OCI-LY1 (cell line): ENCODE measurements at regions not wholly inside any gene's neighbourhood (a gene's known extent, or its start where the extent isn't known, plus 50 kb on each side); places are given as distances from the start of the nearest gene placed in this dataset.

Experiments used
- CTCF ChIP-seq: fragments of 200-600 bp; sonication (generic), shearing (Covaris generic); IDR thresholded peaks from 2 replicates; pipeline ENCODE4 v1.5.1; 2017; ENCODE audit warnings: mild to moderate bottlenecking, antibody characterized with exemption, low read length, moderate library complexity, mixed read lengths
- EZH2 ChIP-seq: fragments of 200-600 bp; sonication (generic), shearing (Covaris generic); IDR thresholded peaks from 2 replicates; pipeline ENCODE4 v1.8.0; 2017; ENCODE audit warnings: borderline replicate concordance, mixed run types, mild to moderate bottlenecking, antibody characterized with exemption, low read length, moderate library complexity, mixed read lengths

GRCh38 chr13:90498096-90498495 lies 849.4 kb upstream of the MIR17HG start:
- TF ChIP-seq CTCF (no peak), EZH2 (no peak)
